HFF-Myc (cell line): ENCODE measurements at regions not wholly inside any gene's neighbourhood (a gene's known extent, or its start where the extent isn't known, plus 50 kb on each side); places are given as distances from the start of the nearest gene placed in this dataset.

Experiments used
- DNase-seq: peaks from one replicate; pipeline ENCODE4 v3.0.0-alpha.2; 2011; ENCODE audit warnings: low read depth; ENCODE audit errors: extremely low read depth
- H3K4me3 ChIP-seq: replicated peaks from 2 replicates; pipeline ENCODE4 v1.5.1; 2011; ENCODE audit warnings: low read depth, mild to moderate bottlenecking, control low read depth, low read length
- TF ChIP-seq, protein P1 (sequence below): IDR thresholded peaks from 2 replicates; pipeline ENCODE4 v1.5.1; 2012; ENCODE audit warnings: mild to moderate bottlenecking, low read depth, low read length, control low read depth; ENCODE audit errors: missing control alignments

DNA sequence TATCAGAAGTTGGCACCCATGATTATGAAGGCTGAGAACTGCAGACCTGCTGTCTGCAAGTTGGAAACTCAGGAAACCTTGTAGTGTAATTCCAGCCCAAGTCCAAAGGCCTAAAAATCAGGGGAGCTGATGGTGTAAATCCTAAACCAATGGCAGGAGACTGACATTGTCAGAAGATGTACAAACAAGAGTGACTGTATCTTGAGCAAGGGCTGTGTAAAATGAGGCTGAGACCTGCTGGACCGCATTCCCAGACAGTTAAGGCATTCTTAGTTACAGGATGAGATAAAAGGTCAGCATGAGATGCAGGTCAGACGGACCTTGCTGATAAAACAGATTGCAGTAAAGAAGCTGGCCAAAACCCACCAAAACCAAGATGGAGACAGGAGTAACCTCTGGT lies 147.7 kb downstream of the COG6 start:
- no peak for DNase-seq
- no peak overlapping the region for H3K4me3 ChIP-seq
- TF ChIP-seq, protein P1, sequence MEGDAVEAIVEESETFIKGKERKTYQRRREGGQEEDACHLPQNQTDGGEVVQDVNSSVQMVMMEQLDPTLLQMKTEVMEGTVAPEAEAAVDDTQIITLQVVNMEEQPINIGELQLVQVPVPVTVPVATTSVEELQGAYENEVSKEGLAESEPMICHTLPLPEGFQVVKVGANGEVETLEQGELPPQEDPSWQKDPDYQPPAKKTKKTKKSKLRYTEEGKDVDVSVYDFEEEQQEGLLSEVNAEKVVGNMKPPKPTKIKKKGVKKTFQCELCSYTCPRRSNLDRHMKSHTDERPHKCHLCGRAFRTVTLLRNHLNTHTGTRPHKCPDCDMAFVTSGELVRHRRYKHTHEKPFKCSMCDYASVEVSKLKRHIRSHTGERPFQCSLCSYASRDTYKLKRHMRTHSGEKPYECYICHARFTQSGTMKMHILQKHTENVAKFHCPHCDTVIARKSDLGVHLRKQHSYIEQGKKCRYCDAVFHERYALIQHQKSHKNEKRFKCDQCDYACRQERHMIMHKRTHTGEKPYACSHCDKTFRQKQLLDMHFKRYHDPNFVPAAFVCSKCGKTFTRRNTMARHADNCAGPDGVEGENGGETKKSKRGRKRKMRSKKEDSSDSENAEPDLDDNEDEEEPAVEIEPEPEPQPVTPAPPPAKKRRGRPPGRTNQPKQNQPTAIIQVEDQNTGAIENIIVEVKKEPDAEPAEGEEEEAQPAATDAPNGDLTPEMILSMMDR: no peak

GRCh38 chr13:39803851-39804250 lies 148.4 kb downstream of the COG6 start:
- H3K4me3 ChIP-seq: no peak overlapping the region
- DNase-seq: no peak
- TF ChIP-seq, protein P1: no peak

DNA sequence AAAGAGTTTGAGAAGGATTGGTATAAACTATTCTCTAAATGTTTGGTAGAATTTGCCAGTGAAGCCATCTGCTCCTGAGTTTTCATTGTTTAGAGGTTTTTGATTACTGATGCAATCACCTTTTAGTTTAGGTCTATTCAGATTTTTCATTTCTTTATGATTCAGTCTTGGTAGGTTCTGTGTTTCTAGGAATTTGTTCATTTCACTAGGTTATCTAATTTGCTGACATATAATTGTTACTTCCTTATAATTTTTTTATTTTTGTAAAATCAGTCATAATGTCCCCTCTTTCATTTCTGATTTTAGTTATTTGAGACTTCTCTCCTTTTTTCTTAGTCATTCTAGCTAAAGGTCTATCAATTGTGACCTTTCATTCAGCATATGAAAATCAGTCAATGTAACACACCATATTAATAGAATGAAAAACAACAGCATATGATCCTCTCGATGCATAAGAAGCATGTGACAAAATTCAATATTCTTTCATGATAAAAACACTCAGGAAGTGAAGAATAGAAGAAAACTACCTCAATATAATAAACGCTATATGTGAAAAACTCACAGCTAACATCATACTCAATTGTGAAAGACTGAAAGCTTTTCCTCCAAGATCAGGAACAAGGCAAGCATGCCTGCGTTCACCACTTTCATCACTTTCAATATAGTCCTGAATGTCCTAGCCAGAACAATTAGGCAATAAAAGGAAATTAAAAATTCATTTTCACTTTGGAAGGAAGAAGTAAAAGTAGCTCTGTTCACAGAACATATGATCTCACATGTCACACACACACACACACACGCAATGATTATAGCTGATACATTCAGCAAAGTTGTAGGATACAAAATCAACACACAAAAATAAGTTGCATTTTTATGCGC lies 149.1 kb downstream of the COG6 start:
- no peak overlapping the region for H3K4me3 ChIP-seq
- no peak for DNase-seq
- TF ChIP-seq, protein P1: no peak

GRCh38 chr13:39809466-39809865 lies 154.0 kb downstream of the COG6 start:
- no peak overlapping the region for H3K4me3 ChIP-seq
- TF ChIP-seq, protein P1: no peak
- DNase-seq: no peak

DNA sequence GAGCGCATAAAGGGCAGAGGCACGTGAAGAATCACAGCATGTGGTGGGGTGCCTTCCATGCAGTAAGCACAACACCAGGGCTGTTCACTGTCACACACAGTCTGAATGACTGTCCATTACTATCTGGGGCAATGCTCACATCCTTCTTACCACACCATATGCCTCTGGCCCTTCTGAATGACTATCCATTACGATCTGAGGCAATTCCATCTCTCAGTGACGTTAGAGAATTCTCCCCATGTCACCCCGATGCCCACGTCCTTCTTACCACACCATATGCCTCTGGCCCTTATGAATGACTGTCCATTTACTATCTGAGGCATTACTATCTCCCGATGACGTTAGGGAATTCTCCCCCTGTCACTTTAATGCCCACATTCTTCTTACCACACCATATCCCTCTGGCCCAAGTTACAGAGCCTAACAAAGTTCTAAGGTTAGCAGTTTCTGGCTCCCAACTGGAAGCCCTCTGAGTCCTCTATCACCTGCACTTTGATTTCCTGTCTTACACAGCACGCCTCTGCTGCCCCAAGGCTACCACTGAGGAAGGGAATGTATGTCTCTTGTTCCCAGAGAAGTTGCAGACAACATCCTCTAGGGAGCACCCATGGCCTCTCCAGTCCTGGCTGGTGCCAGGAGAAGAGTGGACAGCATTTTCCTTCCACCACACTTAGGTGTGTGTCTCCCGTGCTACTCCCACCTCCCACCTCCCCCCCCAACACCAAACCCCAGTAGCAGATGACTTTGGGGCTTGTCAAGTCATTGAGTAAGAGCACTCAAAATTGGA lies 154.8 kb downstream of the COG6 start:
- no peak overlapping the region for H3K4me3 ChIP-seq
- no peak for DNase-seq
- TF ChIP-seq, protein P1: no peak

GRCh38 chr13:39811051-39811450 lies 155.6 kb downstream of the COG6 start:
- H3K4me3 ChIP-seq: no peak overlapping the region
- no peak for DNase-seq
- TF ChIP-seq, protein P1: no peak
